GM12875 (cell line): ENCODE measurements at regions not wholly inside any gene's neighbourhood (a gene's known extent, or its start where the extent isn't known, plus 50 kb on each side); places are given as distances from the start of the nearest gene placed in this dataset.

Experiments used
- H3K4me3 ChIP-seq: one replicate; pipeline ENCODE4 v1.5.1; 2011; ENCODE audit warnings: low read depth, low read length, control low read depth
- CTCF ChIP-seq: IDR thresholded peaks from 2 replicates; pipeline ENCODE4 v1.5.1; 2011; ENCODE audit warnings: low read depth, mild to moderate bottlenecking, control low read depth, inconsistent platforms, low read length, moderate library complexity, borderline replicate concordance; ENCODE audit not compliant: insufficient read depth

- H3K4me3 ChIP-seq = no peak overlapping the region
Measured at GRCh38 chr5:120217001-120217400, 247.1 kb upstream of the PRR16 start.

GRCh38 chr5:120219988-120220387, 244.1 kb upstream of the PRR16 start:
- TF ChIP-seq CTCF = no peak
- no peak overlapping the region for H3K4me3 ChIP-seq

More at GRCh38 chr5:120217001-120217400, 247.1 kb upstream of the PRR16 start:
- TF ChIP-seq CTCF = no peak

GRCh38 chr5:120225524-120225923, 238.6 kb upstream of the PRR16 start:
- TF ChIP-seq CTCF = no peak

GRCh38 chr5:120228262-120229031, 235.7 kb upstream of the PRR16 start:
- no peak overlapping the region for H3K4me3 ChIP-seq
- TF ChIP-seq CTCF = no peak

More at GRCh38 chr5:120225524-120225923, 238.6 kb upstream of the PRR16 start:
- no peak overlapping the region for H3K4me3 ChIP-seq

- no peak for TF ChIP-seq CTCF
- H3K4me3 ChIP-seq = no peak overlapping the region
Measured at GRCh38 chr5:120229036-120229435, 235.1 kb upstream of the PRR16 start.

GRCh38 chr5:120231563-120231962, 232.5 kb upstream of the PRR16 start:
- TF ChIP-seq CTCF = no peak

GRCh38 chr5:120236360-120236759, 227.7 kb upstream of the PRR16 start:
- TF ChIP-seq CTCF = no peak
- no peak overlapping the region for H3K4me3 ChIP-seq

More at GRCh38 chr5:120231563-120231962, 232.5 kb upstream of the PRR16 start:
- no peak overlapping the region for H3K4me3 ChIP-seq
